Smooth muscle cell (in vitro differentiated cells): ENCODE measurements at regions not wholly inside any gene's neighbourhood (a gene's known extent, or its start where the extent isn't known, plus 50 kb on each side); places are given as distances from the start of the nearest gene placed in this dataset.

ENCODE experiments used
- DNase-seq: peaks from one replicate; lab custom pipeline; 2025; ENCODE audit not compliant: unreplicated experiment; lab: John Stamatoyannopoulos, UW
- H2AFZ ChIP-seq: fragments of 200-600 bp; sonication (generic); 2 replicates; pipeline ENCODE4 v1.6.0; 2016; ENCODE audit warnings: antibody characterized with exemption, low read depth, mild to moderate bottlenecking
- H3F3A ChIP-seq: fragments of 200-600 bp; sonication (generic); 2 replicates; pipeline ENCODE4 v1.6.0; 2017; ENCODE audit warnings: antibody characterized with exemption, low read depth
- H3K27ac ChIP-seq: fragments of 200-600 bp; sonication (generic); 2 replicates; pipeline ENCODE4 v1.5.1; 2016; ENCODE audit warnings: low read depth, mild to moderate bottlenecking
- H3K27me3 ChIP-seq: fragments of 200-600 bp; sonication (generic); 2 replicates; pipeline ENCODE4 v1.6.1; 2016; ENCODE audit warnings: low read depth, mild to moderate bottlenecking
- H3K36me3 ChIP-seq: fragments of 200-600 bp; sonication (generic); 2 replicates; pipeline ENCODE4 v1.5.1; 2016; ENCODE audit warnings: low read depth
- H3K4me1 ChIP-seq: fragments of 200-600 bp; sonication (generic); 2 replicates; pipeline ENCODE4 v1.5.1; 2016; ENCODE audit warnings: low read depth
- H3K4me2 ChIP-seq: fragments of 200-600 bp; sonication (generic); 2 replicates; pipeline ENCODE4 v1.6.0; 2016; ENCODE audit warnings: mild to moderate bottlenecking
- H3K4me3 ChIP-seq: fragments of 200-600 bp; sonication (generic); 2 replicates; pipeline ENCODE4 v1.5.1; 2016; ENCODE audit warnings: mild to moderate bottlenecking
- H3K79me2 ChIP-seq: fragments of 200-600 bp; sonication (generic); 2 replicates; pipeline ENCODE4 v1.6.0; 2016; ENCODE audit warnings: low read depth, mild to moderate bottlenecking
- H3K9ac ChIP-seq: fragments of 200-600 bp; sonication (generic); 2 replicates; pipeline ENCODE4 v1.6.0; 2016; ENCODE audit warnings: low read depth
- H3K9me3 ChIP-seq: fragments of 200-600 bp; sonication (generic); replicated peaks from 2 replicates; pipeline ENCODE4 v1.5.1; 2016; ENCODE audit warnings: low read depth
- H4K20me1 ChIP-seq: fragments of 200-600 bp; sonication (generic); 2 replicates; pipeline ENCODE4 v1.6.0; 2016; ENCODE audit warnings: low read depth
- CTCF ChIP-seq: fragments of 200-600 bp; sonication (generic); IDR thresholded peaks from 2 replicates; pipeline ENCODE4 v1.5.1; 2017; ENCODE audit warnings: borderline replicate concordance, mild to moderate bottlenecking, antibody characterized with exemption; ENCODE audit not compliant: insufficient read depth, poor library complexity, severe bottlenecking
- WGBS: methylation state at CpG from one replicate; pipeline ENCODE4 v1.1.7; 2016; ENCODE audit warnings: low lambda C conversion rate; 5-methylcytosine and 5-hydroxymethylcytosine counted together

- Histone ChIP-seq H4K20me1 (no peaks in the 10 kb centered on the region), H3K4me1 (no peaks in the 10 kb centered on the region), H3K9ac (no peak overlapping the region), H3K4me3 (no peak overlapping the region), H3K27me3 (no peaks in the 10 kb centered on the region), H2AFZ (no peak overlapping the region), H3K4me2 (no peak overlapping the region), H3K36me3 (no peaks in the 10 kb centered on the region), H3K79me2 (no peaks in the 10 kb centered on the region), H3F3A (no peaks in the 10 kb centered on the region), H3K9me3 (no peaks in the 10 kb centered on the region), H3K27ac (no peak overlapping the region)
- WGBS, result 61% methylated on average over 7 of the region's 7 CpGs
- no peak for DNase-seq
- peak; percentile 9 for TF ChIP-seq CTCF
These were observed 66.5 kb upstream of the ZFP42 start for GRCh38 chr4:187929024-187929423.

- Histone ChIP-seq H3K36me3 (no peaks in the 10 kb centered on the region), H3K9me3 (no peaks in the 10 kb centered on the region), H2AFZ (no peak overlapping the region), H3K9ac (no peak overlapping the region), H3F3A (no peaks in the 10 kb centered on the region), H3K4me1 (no peaks in the 10 kb centered on the region), H3K27ac (no peak overlapping the region), H4K20me1 (no peaks in the 10 kb centered on the region), H3K4me3 (no peak overlapping the region), H3K79me2 (no peaks in the 10 kb centered on the region), H3K4me2 (no peak overlapping the region), H3K27me3 (no peaks in the 10 kb centered on the region)
- WGBS, result 87% methylated on average over 3 of the region's 3 CpGs
- no peak for DNase-seq
- no peak for TF ChIP-seq CTCF
These were observed 60.8 kb upstream of the ZFP42 start for GRCh38 chr4:187934766-187935165.

DNA sequence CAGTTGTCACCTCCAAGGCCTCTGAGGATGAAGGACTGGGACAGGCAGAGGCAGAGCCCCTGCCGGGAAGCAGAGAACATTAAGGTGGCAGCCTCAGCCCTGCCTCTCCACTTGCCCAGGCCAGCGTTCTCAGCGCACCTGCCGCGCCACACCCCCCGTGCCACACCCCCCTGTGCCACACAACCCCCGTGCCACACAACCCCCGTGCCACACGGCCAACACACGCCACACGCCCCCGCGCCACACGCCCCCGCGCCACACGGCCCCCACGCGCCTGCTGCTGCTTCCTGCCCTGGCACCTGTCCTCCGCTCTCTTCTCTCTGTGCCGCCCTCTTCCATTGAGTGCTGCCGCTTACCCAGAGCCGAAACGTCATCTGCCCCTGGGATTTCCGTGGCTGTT lies 58.0 kb upstream of the ZFP42 start:
- Histone ChIP-seq H3K27me3 (no peaks in the 10 kb centered on the region), H3K4me1 (no peaks in the 10 kb centered on the region), H3K9ac (no peak overlapping the region), H3K4me2 (no peak overlapping the region), H4K20me1 (no peaks in the 10 kb centered on the region), H2AFZ (no peak overlapping the region), H3K9me3 (no peaks in the 10 kb centered on the region), H3K4me3 (no peak overlapping the region), H3F3A (no peaks in the 10 kb centered on the region), H3K27ac (no peak overlapping the region), H3K79me2 (no peaks in the 10 kb centered on the region), H3K36me3 (no peaks in the 10 kb centered on the region)
- no peak for DNase-seq
- TF ChIP-seq CTCF, result no peak
- 90% methylated on average over 11 of the region's 25 CpGs for WGBS

DNA sequence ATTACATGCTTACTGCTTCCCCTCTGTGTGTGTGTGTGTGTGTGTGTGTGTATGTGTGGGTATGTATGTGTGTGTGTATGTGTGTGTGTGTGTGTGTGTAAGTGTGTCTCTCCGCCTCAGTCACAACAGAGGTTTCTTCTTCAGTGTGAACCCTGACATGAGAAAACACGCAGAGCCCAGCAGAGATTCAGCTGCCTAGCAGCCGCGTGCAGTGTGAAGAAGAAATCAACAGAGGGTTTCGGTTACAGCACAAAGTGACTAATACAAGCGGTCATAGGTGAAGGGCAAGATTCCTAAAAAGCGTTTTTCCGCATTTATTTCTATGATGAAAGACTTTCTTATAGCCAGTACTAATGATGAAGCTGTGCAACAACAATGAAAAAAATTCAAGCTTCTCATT lies 55.3 kb upstream of the ZFP42 start:
- H3K4me1 ChIP-seq, result no peaks in the 10 kb centered on the region
- no peak overlapping the region for H2AFZ ChIP-seq
- H3K27me3 ChIP-seq, result no peaks in the 10 kb centered on the region
- 95% methylated on average over 8 of the region's 8 CpGs for WGBS
- no peak overlapping the region for H3K4me3 ChIP-seq
- H4K20me1 ChIP-seq, result no peaks in the 10 kb centered on the region
- no peaks in the 10 kb centered on the region for H3K9me3 ChIP-seq
- no peaks in the 10 kb centered on the region for H3K36me3 ChIP-seq
- DNase-seq, result no peak
- H3K79me2 ChIP-seq, result no peaks in the 10 kb centered on the region
- H3K9ac ChIP-seq, result no peak overlapping the region
- no peak for TF ChIP-seq CTCF
- no peak overlapping the region for H3K4me2 ChIP-seq
- H3F3A ChIP-seq, result no peaks in the 10 kb centered on the region
- no peak overlapping the region for H3K27ac ChIP-seq
